ENCODE measurements at regions not wholly inside any gene's neighbourhood (a gene's known extent, or its start where the extent isn't known, plus 50 kb on each side); places are given as distances from the start of the nearest gene placed in this dataset.

DNA sequence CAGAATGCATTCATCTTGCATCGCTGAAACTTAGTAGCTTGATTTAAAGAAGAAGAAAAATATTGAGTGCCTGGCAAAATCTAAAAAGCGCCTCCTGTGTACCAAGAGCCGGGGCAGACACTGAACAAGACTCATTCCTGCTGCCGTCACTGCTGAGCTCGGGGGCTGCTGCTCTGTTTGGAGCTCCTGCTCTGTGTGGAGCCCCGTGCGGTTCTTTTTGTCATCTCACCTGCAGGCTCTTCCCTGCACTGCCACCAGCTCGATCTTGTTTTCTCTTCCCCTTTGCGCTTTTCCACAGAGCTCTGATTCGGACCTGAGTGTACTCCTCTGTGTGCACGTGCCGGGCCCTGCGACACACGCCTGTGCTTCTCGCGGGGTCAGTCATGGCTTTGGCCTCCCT lies 462.1 kb upstream of the DPP6 start:
- TF ChIP-seq, protein P1, sequence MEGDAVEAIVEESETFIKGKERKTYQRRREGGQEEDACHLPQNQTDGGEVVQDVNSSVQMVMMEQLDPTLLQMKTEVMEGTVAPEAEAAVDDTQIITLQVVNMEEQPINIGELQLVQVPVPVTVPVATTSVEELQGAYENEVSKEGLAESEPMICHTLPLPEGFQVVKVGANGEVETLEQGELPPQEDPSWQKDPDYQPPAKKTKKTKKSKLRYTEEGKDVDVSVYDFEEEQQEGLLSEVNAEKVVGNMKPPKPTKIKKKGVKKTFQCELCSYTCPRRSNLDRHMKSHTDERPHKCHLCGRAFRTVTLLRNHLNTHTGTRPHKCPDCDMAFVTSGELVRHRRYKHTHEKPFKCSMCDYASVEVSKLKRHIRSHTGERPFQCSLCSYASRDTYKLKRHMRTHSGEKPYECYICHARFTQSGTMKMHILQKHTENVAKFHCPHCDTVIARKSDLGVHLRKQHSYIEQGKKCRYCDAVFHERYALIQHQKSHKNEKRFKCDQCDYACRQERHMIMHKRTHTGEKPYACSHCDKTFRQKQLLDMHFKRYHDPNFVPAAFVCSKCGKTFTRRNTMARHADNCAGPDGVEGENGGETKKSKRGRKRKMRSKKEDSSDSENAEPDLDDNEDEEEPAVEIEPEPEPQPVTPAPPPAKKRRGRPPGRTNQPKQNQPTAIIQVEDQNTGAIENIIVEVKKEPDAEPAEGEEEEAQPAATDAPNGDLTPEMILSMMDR (conservative IDR thresholded peaks at IDR 0.05; ENCODE audit: low read depth, low read length), result no peak
- TF ChIP-seq EZH2 (IDR thresholded peaks at IDR 0.05; ENCODE audit: borderline replicate concordance, low read depth, low read length, poor library complexity, severe bottlenecking), result no peak

Data from A673 (cell line).